OCI-LY3 (cell line): ENCODE measurements at regions not wholly inside any gene's neighbourhood (a gene's known extent, or its start where the extent isn't known, plus 50 kb on each side); places are given as distances from the start of the nearest gene placed in this dataset.
A peak's percentile ranks its signal among the peaks of the same experiment; 100 is the strongest.
"Not testable (repeated sequence)": the region's sequence is repeated elsewhere in the genome, so short reads cannot be mapped to it uniquely, and the experiment has no call there.

Experiments
- H2AFZ ChIP-seq: fragments of 200-600, 300-600 bp; shearing (Covaris generic); 2 replicates; pipeline ENCODE4 v1.6.0; 2014; ENCODE audit warnings: antibody characterized with exemption, low read depth, low read length
- H3K27ac ChIP-seq: fragments of 200-600, 300-600 bp; sonication (generic); 2 replicates; pipeline ENCODE4 v1.5.1; 2014; ENCODE audit warnings: mild to moderate bottlenecking, low read length, moderate library complexity, mixed read lengths
- H3K27me3 ChIP-seq: fragments of 200-600, 300-600 bp; sonication (generic); 2 replicates; pipeline ENCODE4 v1.6.1; 2014; ENCODE audit warnings: low read depth, low read length, mixed read lengths
- H3K36me3 ChIP-seq: fragments of 200-600, 300-600 bp; sonication (generic); replicated peaks from 2 replicates; pipeline ENCODE3; 2014; ENCODE audit warnings: low read depth, low read length, mixed read lengths
- H3K4me1 ChIP-seq: fragments of 300-600, 200-600 bp; sonication (generic); 2 replicates; pipeline ENCODE4 v1.6.1; 2014; ENCODE audit warnings: low read length, mixed read lengths
- H3K4me2 ChIP-seq: fragments of 200-600, 300-600 bp; sonication (generic); 2 replicates; pipeline ENCODE4 v1.6.1; 2014; ENCODE audit warnings: low read length, mixed read lengths
- H3K4me3 ChIP-seq: fragments of 300-600, 200-600 bp; sonication (generic); 2 replicates; pipeline ENCODE4 v1.5.1; 2014; ENCODE audit warnings: antibody characterized with exemption, mild to moderate bottlenecking, low read length, moderate library complexity
- H3K79me2 ChIP-seq: fragments of 300-600, 200-600 bp; shearing (Covaris generic); 2 replicates; pipeline ENCODE4 v1.6.1; 2014; ENCODE audit warnings: mild to moderate bottlenecking, low read length, mixed read lengths
- H3K9ac ChIP-seq: fragments of 300-600, 200-600 bp; shearing (Covaris generic); 2 replicates; pipeline ENCODE4 v1.6.0; 2014; ENCODE audit warnings: mild to moderate bottlenecking, low read length, moderate library complexity
- H3K9me3 ChIP-seq: fragments of 200-600, 300-600 bp; shearing (Covaris generic); 2 replicates; pipeline ENCODE4 v1.6.1; 2014; ENCODE audit warnings: low read length, mixed read lengths; ENCODE audit not compliant: insufficient read depth
- H4K20me1 ChIP-seq: fragments of 200-600, 300-600 bp; sonication (generic); 2 replicates; pipeline ENCODE4 v1.6.1; 2016; ENCODE audit warnings: low read length, mixed read lengths; ENCODE audit not compliant: insufficient read depth
- CTCF ChIP-seq: fragments of 200-600, 300-600 bp; sonication (generic); IDR thresholded peaks from 2 replicates; pipeline ENCODE4 v1.5.1; 2014; ENCODE audit warnings: antibody characterized with exemption, low read length, low read depth
- EZH2phosphoT487 ChIP-seq: fragments of 200-600 bp; shearing (Covaris generic); IDR thresholded peaks from 2 replicates; pipeline ENCODE4 v1.6.1; 2018; ENCODE audit warnings: antibody characterized with exemption, mixed run types, low read depth

GRCh38 chr1:61556631-61557030 is 168.3 kb downstream of the TM2D1 start:
- Histone ChIP-seq H3K4me1 (no peaks in the 10 kb centered on the region), H3K27me3 (no peaks in the 10 kb centered on the region), H3K36me3 (no peaks in the 10 kb centered on the region), H3K27ac (no peak overlapping the region), H2AFZ (no peak overlapping the region), H3K9me3 (no peaks in the 10 kb centered on the region), H4K20me1 (no peaks in the 10 kb centered on the region), H3K4me3 (no peak overlapping the region), H3K4me2 (no peak overlapping the region), H3K9ac (no peak overlapping the region), H3K79me2 (no peaks in the 10 kb centered on the region)
- no peak for TF ChIP-seq EZH2phosphoT487
- no peak for TF ChIP-seq CTCF

- Histone ChIP-seq H3K27ac (no peak overlapping the region), H3K4me3 (no peak overlapping the region), H3K9me3 (no peaks in the 10 kb centered on the region), H3K27me3 (no peaks in the 10 kb centered on the region), H2AFZ (no peak overlapping the region), H4K20me1 (no peaks in the 10 kb centered on the region), H3K9ac (no peak overlapping the region), H3K4me1 (no peaks in the 10 kb centered on the region), H3K79me2 (no peaks in the 10 kb centered on the region), H3K36me3 (no peaks in the 10 kb centered on the region), H3K4me2 (no peak overlapping the region)
- TF ChIP-seq CTCF: no peak
- TF ChIP-seq EZH2phosphoT487: no peak
Measured at GRCh38 chr1:61552630-61553305, 172.2 kb downstream of the TM2D1 start.

GRCh38 chr1:61547302-61547701 is 177.6 kb downstream of the TM2D1 start:
- not testable (repeated sequence) for H3K4me2 ChIP-seq, H4K20me1 ChIP-seq, H3K79me2 ChIP-seq, H3K27ac ChIP-seq, H3K27me3 ChIP-seq, H3K9me3 ChIP-seq, H3K36me3 ChIP-seq, H3K9ac ChIP-seq, H3K4me1 ChIP-seq, H2AFZ ChIP-seq, H3K4me3 ChIP-seq
- peak; percentile 35 for TF ChIP-seq CTCF

GRCh38 chr1:61544870-61545269 is 180.1 kb downstream of the TM2D1 start:
- not testable (repeated sequence) for H3K4me1 ChIP-seq, H3K79me2 ChIP-seq, H3K4me3 ChIP-seq, H4K20me1 ChIP-seq, H3K36me3 ChIP-seq, H3K27ac ChIP-seq, H2AFZ ChIP-seq, H3K9me3 ChIP-seq, H3K27me3 ChIP-seq, H3K4me2 ChIP-seq, H3K9ac ChIP-seq

GRCh38 chr1:61543498-61543897 is 181.4 kb downstream of the TM2D1 start:
- not testable (repeated sequence) for H3K4me3 ChIP-seq

More at GRCh38 chr1:61543498-61543897, 181.4 kb downstream of the TM2D1 start:
- not testable (repeated sequence) for H4K20me1 ChIP-seq, H3K4me2 ChIP-seq, H3K4me1 ChIP-seq, H3K36me3 ChIP-seq, H3K79me2 ChIP-seq, H3K9me3 ChIP-seq, H3K27ac ChIP-seq, H3K27me3 ChIP-seq, H3K9ac ChIP-seq, H2AFZ ChIP-seq
